Keratinocyte (primary cell): ENCODE measurements at regions not wholly inside any gene's neighbourhood (a gene's known extent, or its start where the extent isn't known, plus 50 kb on each side); places are given as distances from the start of the nearest gene placed in this dataset.

Experiments
- CTCF ChIP-seq, 3 experiments: IDR thresholded peaks in 1 of 3; conservative IDR thresholded peaks in 1 of 3; optimal IDR thresholded peaks in 1 of 3; 2 replicates in 2 of 3; 3 replicates in 1 of 3; pipeline versions ENCODE3 to v1.5.1; 2011; ENCODE audit warnings: low read length in 3 of 3, mild to moderate bottlenecking in 3 of 3, moderate library complexity in 2 of 3, control low read depth in 1 of 3, inconsistent platforms in 1 of 3; ENCODE audit not compliant: insufficient read depth in 2 of 3; ENCODE audit errors: extremely low read depth in 1 of 3
- EZH2 ChIP-seq: IDR thresholded peaks from one replicate; pipeline ENCODE4 v1.6.1; 2012; ENCODE audit warnings: inconsistent platforms, mild to moderate bottlenecking, low read length, moderate library complexity

- no peak for TF ChIP-seq CTCF (optimal IDR thresholded peaks at IDR 0.05 in 1 of 3, IDR thresholded peaks at IDR 0.05 in 1 of 3, conservative IDR thresholded peaks at IDR 0.05 in 1 of 3; ENCODE audit: extremely low read depth in 1 of 3, insufficient read depth in 2 of 3, low read length in 3 of 3)
- TF ChIP-seq EZH2, result no peak
These were observed 251.0 kb downstream of the TFEC start for GRCh38 chr7:115779561-115779960.
